ENCODE measurements at regions not wholly inside any gene's neighbourhood (a gene's known extent, or its start where the extent isn't known, plus 50 kb on each side); places are given as distances from the start of the nearest gene placed in this dataset.

DNA sequence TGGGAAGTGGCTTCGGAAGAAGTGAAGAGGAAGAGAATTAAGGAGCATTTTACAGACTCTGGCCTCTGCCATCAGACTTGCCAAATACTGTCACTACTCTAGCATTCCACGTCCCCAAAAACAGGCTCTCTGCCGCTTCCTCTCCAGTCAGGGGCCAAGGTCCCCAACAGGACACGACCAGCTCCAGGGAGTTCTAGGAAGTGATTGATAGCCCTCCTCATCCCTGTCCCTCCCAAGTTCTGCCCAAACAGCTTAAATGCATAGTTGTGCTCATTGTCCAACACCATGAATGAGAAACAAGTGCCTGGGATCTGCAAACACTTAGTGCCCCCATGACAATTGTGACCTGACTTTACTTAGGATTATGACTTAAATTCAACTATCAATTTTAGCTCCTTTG lies 96.5 kb downstream of the MED10 start:
- TF ChIP-seq, protein P1, sequence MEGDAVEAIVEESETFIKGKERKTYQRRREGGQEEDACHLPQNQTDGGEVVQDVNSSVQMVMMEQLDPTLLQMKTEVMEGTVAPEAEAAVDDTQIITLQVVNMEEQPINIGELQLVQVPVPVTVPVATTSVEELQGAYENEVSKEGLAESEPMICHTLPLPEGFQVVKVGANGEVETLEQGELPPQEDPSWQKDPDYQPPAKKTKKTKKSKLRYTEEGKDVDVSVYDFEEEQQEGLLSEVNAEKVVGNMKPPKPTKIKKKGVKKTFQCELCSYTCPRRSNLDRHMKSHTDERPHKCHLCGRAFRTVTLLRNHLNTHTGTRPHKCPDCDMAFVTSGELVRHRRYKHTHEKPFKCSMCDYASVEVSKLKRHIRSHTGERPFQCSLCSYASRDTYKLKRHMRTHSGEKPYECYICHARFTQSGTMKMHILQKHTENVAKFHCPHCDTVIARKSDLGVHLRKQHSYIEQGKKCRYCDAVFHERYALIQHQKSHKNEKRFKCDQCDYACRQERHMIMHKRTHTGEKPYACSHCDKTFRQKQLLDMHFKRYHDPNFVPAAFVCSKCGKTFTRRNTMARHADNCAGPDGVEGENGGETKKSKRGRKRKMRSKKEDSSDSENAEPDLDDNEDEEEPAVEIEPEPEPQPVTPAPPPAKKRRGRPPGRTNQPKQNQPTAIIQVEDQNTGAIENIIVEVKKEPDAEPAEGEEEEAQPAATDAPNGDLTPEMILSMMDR (IDR thresholded peaks at IDR 0.05; ENCODE audit: low read depth, low read length): no peak
- TF ChIP-seq, protein P2, sequence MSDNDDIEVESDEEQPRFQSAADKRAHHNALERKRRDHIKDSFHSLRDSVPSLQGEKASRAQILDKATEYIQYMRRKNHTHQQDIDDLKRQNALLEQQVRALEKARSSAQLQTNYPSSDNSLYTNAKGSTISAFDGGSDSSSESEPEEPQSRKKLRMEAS (IDR thresholded peaks at IDR 0.05; ENCODE audit: low read depth, low read length): no peak

Measured in NB4 (cell line).